T-helper 17 cell (primary cell): ENCODE measurements at regions not wholly inside any gene's neighbourhood (a gene's known extent, or its start where the extent isn't known, plus 50 kb on each side); places are given as distances from the start of the nearest gene placed in this dataset.

ENCODE experiments used
- ATAC-seq: fragments of 150-1000 bp; cut with Tn5 transposase; 2 replicates; pipeline ENCODE4 v1.10.0; 2021; ENCODE audit warnings: mild to moderate bottlenecking, moderate library complexity
- DNase-seq, 3 donors: peaks; one replicate each; pipeline versions ENCODE4 v3.0.0 to v3.0.0-alpha.2; 2020 to 2021
- H3K9me3 ChIP-seq: one replicate; pipeline ENCODE4 v1.7.0; 2013; ENCODE audit warnings: low read length, mild to moderate bottlenecking; ENCODE audit not compliant: control insufficient read depth, poor library complexity, severe bottlenecking
- H3K27ac Mint-ChIP-seq: one replicate; pipeline ENCODE4 v1.8.0; 2022; ENCODE audit warnings: mild to moderate bottlenecking, moderate library complexity, mixed read lengths
- H3K27me3 Mint-ChIP-seq: one replicate; pipeline ENCODE4 v1.8.0; 2022; ENCODE audit warnings: mixed read lengths
- H3K36me3 Mint-ChIP-seq: one replicate; pipeline ENCODE4 v1.8.0; 2022; ENCODE audit warnings: low read depth, mixed read lengths
- H3K4me1 Mint-ChIP-seq: one replicate; pipeline ENCODE4 v1.8.0; 2022; ENCODE audit warnings: mild to moderate bottlenecking, mixed read lengths
- H3K4me3 Mint-ChIP-seq: one replicate; pipeline ENCODE4 v1.8.0; 2022; ENCODE audit warnings: mild to moderate bottlenecking, moderate library complexity, mixed read lengths

DNA sequence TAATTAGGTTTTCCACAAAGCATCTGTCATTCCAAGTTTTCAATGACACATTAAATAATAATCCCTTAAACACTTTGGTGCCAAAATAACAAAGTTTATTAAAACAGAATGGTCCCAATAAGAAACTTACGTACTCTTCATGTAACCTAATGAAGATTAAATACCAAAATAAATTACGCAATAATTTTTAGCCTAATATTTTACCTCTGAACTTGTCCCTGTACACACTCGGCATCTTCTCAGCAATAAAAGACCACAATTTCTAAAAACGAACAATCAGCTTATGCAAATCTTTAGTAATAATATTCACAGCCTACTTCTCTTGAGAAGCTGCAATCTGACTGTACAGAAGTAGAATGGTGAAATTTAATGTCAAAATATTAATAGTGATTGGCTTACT, 163.6 kb downstream of the ZDHHC21 start:
- no peaks in the 10 kb centered on the region for H3K9me3 ChIP-seq
- H3K27me3 Mint-ChIP-seq, result peaks cover 40% of the 10 kb centered on the region
- DNase-seq (no peak), ATAC-seq (no peak)
- H3K4me3 Mint-ChIP-seq, result no peak overlapping the region
- no peak overlapping the region for H3K27ac Mint-ChIP-seq
- no peaks in the 10 kb centered on the region for H3K36me3 Mint-ChIP-seq
- H3K4me1 Mint-ChIP-seq, result peaks cover 3% of the 10 kb centered on the region

DNA sequence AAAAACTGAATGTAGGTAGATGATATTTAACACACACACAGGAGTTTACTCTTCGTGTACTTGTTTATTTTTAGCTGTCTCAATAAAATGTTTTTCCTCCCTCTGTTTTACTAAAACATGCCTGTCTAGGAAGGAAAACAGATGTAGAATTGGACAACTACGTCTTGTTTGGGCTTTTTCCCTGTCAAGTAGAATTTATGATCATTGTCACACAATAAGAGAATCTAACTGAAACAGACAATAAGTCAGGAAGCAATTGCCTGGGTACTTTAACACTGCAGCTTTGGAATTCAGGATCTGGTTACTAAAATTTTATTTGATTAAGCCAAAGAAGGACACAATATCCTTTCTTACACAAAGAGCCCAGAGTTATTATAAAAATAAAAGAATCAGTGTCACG, 164.2 kb downstream of the ZDHHC21 start:
- ATAC-seq (no peak), DNase-seq (no peak)
- Mint-ChIP-seq H3K27me3 (peaks cover 34% of the 10 kb centered on the region), H3K36me3 (no peaks in the 10 kb centered on the region), H3K27ac (no peak overlapping the region), H3K4me3 (no peak overlapping the region), H3K4me1 (peaks cover 3% of the 10 kb centered on the region)
- H3K9me3 ChIP-seq, result no peaks in the 10 kb centered on the region

DNA sequence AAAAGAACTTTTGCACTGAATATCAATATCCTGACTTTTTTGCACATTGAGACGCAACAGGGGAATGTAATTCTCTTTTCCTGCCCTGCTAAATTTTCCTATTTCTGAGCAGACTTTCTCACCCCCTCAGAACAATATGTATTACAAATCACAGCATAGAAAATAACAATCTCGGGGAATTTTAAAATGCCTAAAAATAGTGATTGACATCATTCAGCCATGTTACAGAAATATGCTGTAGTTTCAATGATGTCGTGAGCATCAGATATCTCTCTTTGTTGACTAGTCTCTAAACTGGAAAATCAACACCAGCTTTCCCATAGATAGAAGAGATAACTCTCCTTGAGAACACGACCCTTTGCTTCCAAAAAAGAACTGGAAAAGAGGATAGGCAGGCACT, 166.7 kb downstream of the ZDHHC21 start:
- H3K4me3 Mint-ChIP-seq, result no peak overlapping the region
- ATAC-seq, result no peak
- H3K36me3 Mint-ChIP-seq, result no peaks in the 10 kb centered on the region
- DNase-seq, result no peak
- peaks cover 30% of the 10 kb centered on the region for H3K27me3 Mint-ChIP-seq
- H3K4me1 Mint-ChIP-seq, result peaks cover 3% of the 10 kb centered on the region
- no peaks in the 10 kb centered on the region for H3K9me3 ChIP-seq
- H3K27ac Mint-ChIP-seq, result no peak overlapping the region

DNA sequence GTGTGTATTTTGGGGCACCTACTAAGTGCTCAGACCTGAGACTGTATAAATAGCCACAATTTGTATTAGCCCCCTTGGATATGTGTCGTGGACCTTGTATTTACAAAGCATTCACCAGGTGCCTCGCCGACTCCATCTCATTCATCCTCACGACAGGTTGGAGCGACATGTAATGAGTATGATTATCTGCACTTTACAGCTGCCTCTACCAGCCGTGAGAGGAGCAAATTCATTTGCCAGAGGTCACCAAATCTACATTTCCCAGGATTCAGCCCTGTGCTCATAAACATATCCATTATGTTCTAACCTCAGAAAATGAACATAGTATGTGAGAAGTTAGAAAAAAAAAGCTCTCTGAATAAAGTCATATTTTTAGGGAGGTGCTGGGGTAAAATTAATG, 167.4 kb downstream of the ZDHHC21 start:
- no peaks in the 10 kb centered on the region for H3K36me3 Mint-ChIP-seq
- H3K9me3 ChIP-seq, result no peaks in the 10 kb centered on the region
- H3K4me1 Mint-ChIP-seq, result peaks cover 3% of the 10 kb centered on the region
- peaks cover 25% of the 10 kb centered on the region for H3K27me3 Mint-ChIP-seq
- no peak for ATAC-seq
- no peak for DNase-seq
- H3K4me3 Mint-ChIP-seq, result no peak overlapping the region
- no peak overlapping the region for H3K27ac Mint-ChIP-seq

DNA sequence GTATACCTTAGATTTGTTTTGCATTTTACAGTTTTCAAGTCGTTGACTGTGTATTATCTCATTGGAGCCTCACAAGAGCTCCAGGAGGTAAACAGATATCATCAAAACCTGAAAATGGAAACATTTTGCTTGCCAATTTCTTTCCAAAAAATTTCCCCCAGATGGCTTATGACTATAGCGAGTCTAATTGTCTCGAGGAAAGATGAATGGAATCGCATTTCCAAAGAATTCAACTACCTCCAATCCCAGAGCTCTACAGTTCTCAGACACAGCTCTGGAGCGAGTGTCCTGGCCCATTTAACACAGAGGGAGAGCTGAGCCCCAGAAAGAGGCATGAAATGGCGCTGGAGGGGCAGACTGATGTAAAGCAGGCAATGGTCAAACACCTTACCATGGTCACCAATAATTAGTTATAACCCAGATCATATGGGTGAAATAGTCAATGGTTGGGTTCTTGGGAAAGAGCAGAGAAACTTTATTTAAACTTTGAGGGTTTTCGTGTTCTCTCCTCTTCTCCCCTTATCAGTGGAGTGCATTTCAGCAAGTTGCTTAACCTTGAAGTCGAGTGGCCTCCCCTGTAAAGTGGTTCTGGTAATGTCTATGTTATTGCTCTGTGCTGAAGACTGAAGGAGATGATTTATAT, 168.2 kb downstream of the ZDHHC21 start:
- H3K4me1 Mint-ChIP-seq, result no peaks in the 10 kb centered on the region
- H3K9me3 ChIP-seq, result no peaks in the 10 kb centered on the region
- no peaks in the 10 kb centered on the region for H3K36me3 Mint-ChIP-seq
- no peak overlapping the region for H3K27ac Mint-ChIP-seq
- H3K27me3 Mint-ChIP-seq, result peaks cover 17% of the 10 kb centered on the region
- no peak overlapping the region for H3K4me3 Mint-ChIP-seq
- ATAC-seq (no peak), DNase-seq (no peak)

DNA sequence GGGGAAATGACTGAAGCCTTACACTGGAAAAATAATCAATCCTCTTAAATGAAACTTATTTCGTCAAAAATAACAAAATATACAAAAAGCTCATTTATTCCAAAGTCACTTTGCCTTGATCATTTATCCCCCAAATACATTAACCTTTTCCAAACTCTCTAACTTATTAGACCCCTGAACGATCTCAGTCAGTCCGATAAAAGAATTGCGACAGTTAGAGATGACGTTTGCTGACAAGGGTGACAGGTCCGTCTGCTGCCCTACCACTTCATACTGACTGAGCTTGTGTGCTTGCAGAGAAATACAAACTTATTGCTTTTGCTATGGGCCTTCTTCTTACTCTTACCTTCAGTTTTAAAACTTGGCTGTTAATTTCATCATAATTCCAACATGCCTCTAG, 169.7 kb downstream of the ZDHHC21 start:
- Mint-ChIP-seq H3K27ac (no peak overlapping the region), H3K4me1 (no peaks in the 10 kb centered on the region), H3K27me3 (peaks cover 6% of the 10 kb centered on the region), H3K4me3 (no peak overlapping the region), H3K36me3 (no peaks in the 10 kb centered on the region)
- H3K9me3 ChIP-seq, result no peaks in the 10 kb centered on the region
- DNase-seq (no peak), ATAC-seq (no peak)

DNA sequence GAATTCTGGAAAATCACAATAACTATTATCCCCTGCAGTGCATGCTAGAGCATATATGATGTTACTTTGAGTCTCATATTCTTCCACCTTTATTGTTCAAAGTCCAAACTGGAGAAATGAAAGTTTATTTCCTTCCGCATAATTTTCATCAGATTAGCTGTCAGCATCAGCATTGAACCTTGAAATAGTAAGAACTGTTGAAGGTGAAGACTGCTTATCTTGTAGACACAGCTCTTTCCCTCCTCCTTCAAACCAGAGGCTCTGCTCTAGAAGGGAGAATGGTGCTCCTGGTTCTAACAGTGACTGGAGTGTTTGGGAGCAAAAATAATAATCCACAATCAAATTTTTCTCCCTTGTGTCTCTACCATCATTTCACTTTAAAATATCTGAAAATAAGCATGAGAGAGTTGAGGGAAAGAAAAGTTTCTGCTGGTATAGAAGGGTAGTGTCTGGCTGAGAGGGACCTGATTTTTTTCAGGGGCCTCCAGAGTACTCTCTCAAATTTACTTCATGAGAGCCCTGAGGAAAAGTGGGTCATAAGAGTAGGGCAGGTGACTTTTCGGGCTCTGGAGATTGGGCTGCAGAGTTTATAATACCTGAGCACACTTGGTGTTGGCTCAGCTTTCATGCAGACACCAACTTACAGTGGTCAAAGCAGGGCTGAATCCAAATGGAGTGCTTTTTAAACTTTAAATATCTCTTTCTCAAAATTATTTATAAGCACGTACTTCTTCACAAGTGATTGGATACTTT, 170.4 kb downstream of the ZDHHC21 start:
- no peaks in the 10 kb centered on the region for H3K36me3 Mint-ChIP-seq
- no peak for ATAC-seq
- no peak overlapping the region for H3K4me3 Mint-ChIP-seq
- no peaks in the 10 kb centered on the region for H3K4me1 Mint-ChIP-seq
- H3K27ac Mint-ChIP-seq, result no peak overlapping the region
- no peaks in the 10 kb centered on the region for H3K9me3 ChIP-seq
- DNase-seq, result no peak
- H3K27me3 Mint-ChIP-seq, result peaks cover 5% of the 10 kb centered on the region

DNA sequence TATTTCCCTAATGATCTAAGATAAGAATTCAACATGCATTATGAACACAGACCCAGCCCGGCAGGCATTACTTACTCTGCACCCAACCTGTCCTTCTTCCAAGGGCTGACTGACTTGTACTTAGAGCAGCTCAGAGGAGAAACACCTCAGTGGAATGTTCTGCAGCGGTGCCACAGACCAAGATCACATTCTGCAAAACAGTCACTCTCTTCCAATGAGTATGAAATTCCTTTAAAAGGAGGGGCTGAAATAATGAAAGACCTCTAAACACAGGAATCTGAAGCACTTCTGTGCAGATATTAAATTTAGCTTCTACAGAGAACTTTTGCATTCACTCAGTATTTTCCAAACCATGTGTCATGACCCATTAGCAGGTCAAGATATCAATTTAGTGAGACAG, 172.9 kb downstream of the ZDHHC21 start:
- H3K36me3 Mint-ChIP-seq, result no peaks in the 10 kb centered on the region
- H3K4me1 Mint-ChIP-seq, result no peaks in the 10 kb centered on the region

DNA sequence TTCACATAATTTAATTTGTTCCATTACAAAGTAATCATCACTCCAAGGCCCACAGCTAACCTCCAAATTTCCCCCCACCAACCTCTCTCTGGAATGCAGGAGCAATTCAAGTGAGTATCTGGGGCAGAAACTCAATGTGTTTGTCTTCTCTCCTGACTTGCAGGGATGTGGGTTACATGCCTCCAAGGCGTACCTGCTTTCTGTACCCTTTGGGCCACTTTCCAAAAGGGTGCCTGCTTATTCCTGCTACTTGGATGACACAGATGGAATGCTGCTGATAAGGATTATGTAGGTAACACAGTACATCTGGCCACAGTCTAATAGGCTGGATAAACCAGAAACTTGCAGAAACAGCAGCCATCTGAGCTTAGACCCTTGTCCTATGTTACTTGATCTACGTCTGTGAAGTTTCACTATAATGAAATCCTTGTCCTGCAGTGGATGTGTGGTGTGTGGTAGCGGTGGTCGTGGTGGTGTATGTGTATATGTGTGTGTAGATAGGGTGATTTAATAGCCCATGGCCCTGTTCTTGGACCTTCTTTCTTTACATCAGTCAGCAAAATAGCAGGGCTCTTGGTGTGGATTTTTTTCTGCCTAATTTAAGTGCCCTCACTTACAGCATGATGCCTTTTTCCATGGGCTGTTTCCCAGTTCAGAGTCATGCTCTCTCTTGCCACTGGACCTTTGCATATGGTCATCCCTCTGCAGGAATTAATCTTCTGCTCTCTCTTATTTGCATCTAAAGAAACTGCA, 175.9 kb downstream of the ZDHHC21 start:
- no peak overlapping the region for H3K27ac Mint-ChIP-seq
- ATAC-seq (no peak), DNase-seq (no peak)
- no peaks in the 10 kb centered on the region for H3K9me3 ChIP-seq
- no peak overlapping the region for H3K4me3 Mint-ChIP-seq
- no peaks in the 10 kb centered on the region for H3K4me1 Mint-ChIP-seq
- H3K27me3 Mint-ChIP-seq, result peaks cover 9% of the 10 kb centered on the region
- H3K36me3 Mint-ChIP-seq, result no peaks in the 10 kb centered on the region

More for the DNA sequence above, 172.9 kb downstream of the ZDHHC21 start:
- no peaks in the 10 kb centered on the region for H3K9me3 ChIP-seq
- ATAC-seq (no peak), DNase-seq (no peak)
- Mint-ChIP-seq H3K27ac (no peak overlapping the region), H3K27me3 (peaks cover 5% of the 10 kb centered on the region), H3K4me3 (no peak overlapping the region)

DNA sequence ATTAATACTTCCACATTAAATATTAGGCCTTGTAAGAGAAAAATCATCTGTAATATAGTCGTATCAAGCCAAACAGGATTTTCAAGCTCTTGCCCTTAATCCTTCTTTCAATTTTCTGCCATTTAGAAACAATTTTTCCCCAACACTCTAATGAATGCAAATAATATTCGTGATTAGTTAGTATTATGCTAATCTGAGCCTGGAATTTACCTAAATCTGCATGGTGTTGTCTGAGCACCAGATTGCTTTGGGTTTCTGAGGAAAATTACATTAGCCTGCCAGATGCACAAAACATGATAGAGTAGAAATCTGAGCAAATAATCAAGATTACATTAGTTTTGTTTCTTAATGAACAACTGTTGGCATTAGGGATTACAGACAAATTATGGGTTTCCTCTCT, 176.6 kb downstream of the ZDHHC21 start:
- no peak for DNase-seq
- Mint-ChIP-seq H3K4me1 (no peaks in the 10 kb centered on the region), H3K36me3 (no peaks in the 10 kb centered on the region), H3K27ac (no peak overlapping the region), H3K27me3 (peaks cover 9% of the 10 kb centered on the region), H3K4me3 (no peak overlapping the region)
- ATAC-seq, result no peak
- H3K9me3 ChIP-seq, result no peaks in the 10 kb centered on the region

DNA sequence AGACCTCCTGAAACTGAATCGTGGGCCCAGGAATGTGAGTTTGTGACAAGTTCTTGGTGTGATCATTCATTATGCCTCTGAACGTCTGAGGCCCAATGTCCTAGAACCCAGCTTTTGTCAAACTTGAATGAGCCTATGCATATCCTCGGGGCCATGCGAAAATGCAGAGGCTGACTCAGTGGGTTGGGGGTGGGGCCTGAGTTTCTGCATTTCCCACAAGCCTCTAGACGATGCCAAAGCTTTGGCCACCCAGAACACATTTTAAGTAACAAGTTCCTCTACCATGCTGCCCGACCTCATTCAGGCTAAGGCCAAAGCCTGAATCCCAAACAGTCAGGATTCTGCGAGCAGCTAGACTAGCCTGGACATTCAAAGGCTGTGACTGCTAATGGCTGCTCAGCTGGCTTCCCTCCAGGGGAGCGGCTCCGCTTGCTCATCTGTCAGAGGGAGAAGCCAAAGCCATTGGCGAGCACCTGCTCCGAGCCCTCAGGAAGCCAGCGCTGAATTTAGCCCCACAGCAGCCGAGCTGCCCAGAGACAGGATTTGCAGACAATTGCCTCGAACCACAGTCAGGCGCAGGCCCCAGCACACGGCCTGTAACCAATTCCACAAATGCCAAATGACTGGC, 177.5 kb downstream of the ZDHHC21 start:
- DNase-seq, result no peak
- H3K27me3 Mint-ChIP-seq, result peaks cover 9% of the 10 kb centered on the region
- no peak overlapping the region for H3K27ac Mint-ChIP-seq
- no peak for ATAC-seq
- H3K36me3 Mint-ChIP-seq, result no peaks in the 10 kb centered on the region
- no peak overlapping the region for H3K4me3 Mint-ChIP-seq
- H3K4me1 Mint-ChIP-seq, result no peaks in the 10 kb centered on the region
- no peaks in the 10 kb centered on the region for H3K9me3 ChIP-seq

DNA sequence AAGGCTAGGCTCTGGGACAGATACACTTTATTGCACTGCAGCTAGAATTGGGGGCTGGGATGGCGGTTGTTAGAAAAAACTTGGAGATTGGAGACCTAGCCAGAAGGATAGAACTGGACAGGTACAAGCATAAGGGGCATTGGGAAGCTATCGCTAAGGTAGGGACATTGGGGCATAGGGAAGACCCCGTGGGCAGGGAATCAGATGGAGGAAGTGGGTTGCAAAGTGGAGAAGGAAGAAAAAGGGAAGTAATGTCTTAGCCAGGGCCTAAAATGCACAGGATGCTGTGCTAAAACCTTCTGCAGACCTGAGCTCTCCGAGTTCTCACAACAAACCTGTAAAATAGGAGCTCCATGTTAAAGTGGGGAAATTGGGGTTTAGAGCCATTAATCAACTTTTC, 178.2 kb downstream of the ZDHHC21 start:
- Mint-ChIP-seq H3K27me3 (peaks cover 9% of the 10 kb centered on the region), H3K36me3 (no peaks in the 10 kb centered on the region), H3K4me1 (no peaks in the 10 kb centered on the region), H3K4me3 (no peak overlapping the region), H3K27ac (no peak overlapping the region)
- ATAC-seq, result no peak
- no peak for DNase-seq
- H3K9me3 ChIP-seq, result no peaks in the 10 kb centered on the region

DNA sequence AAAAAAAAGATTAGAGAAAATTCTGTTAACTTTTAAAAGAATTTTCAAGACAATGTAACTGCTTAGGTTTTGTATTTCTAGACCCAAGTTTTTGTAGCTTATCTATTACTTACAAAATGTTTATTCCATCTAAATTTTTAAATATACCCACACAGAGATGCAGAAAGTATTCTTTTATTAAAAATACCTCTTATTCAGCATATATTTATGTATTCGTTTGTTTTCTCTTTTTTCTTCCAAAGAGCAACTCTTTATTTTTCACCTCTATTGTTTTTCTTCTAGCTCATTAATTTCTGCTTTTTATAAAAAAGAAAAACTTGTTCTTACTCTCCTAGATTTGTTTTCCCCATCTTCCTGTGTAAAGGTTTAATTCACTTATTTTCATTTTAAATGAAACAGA, 180.3 kb downstream of the ZDHHC21 start:
- ATAC-seq (no peak), DNase-seq (no peak)
- Mint-ChIP-seq H3K4me3 (no peak overlapping the region), H3K27me3 (peaks cover 18% of the 10 kb centered on the region), H3K4me1 (no peaks in the 10 kb centered on the region), H3K36me3 (no peaks in the 10 kb centered on the region), H3K27ac (no peak overlapping the region)
- H3K9me3 ChIP-seq, result no peaks in the 10 kb centered on the region
